HG02840 (cell line): ENCODE measurements at regions not wholly inside any gene's neighbourhood (a gene's known extent, or its start where the extent isn't known, plus 50 kb on each side); places are given as distances from the start of the nearest gene placed in this dataset.

Experiments
- ATAC-seq: cut with Tn5 transposase; IDR thresholded peaks from one replicate; pipeline ENCODE4 v1.9.1; 2021; ENCODE audit warnings: mild to moderate bottlenecking, moderate library complexity, moderate number of reproducible peaks; ENCODE audit not compliant: unreplicated experiment, low FRiP score

GRCh38 chr5:107268241-107268640 is 402.5 kb downstream of the EFNA5 start:
- ATAC-seq = no peak

DNA sequence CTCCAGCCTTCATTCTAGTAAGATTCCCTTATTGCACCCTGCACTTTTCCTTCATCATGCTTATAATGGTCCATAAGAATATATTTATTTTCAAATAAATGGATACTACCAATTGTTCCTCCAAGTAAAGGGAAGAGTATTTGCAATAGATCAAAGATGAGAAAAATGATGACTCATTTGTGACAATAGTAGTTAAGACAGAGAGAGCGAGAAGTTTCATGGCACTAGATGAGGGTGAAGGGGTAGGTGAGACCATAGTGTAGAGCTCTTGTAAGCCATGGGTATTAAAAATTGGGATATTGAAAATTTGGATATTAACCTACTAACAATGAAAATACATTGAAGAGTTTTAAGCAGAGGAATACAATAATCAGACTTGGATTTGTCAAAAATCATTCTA is 404.6 kb downstream of the EFNA5 start:
- no peak for ATAC-seq

DNA sequence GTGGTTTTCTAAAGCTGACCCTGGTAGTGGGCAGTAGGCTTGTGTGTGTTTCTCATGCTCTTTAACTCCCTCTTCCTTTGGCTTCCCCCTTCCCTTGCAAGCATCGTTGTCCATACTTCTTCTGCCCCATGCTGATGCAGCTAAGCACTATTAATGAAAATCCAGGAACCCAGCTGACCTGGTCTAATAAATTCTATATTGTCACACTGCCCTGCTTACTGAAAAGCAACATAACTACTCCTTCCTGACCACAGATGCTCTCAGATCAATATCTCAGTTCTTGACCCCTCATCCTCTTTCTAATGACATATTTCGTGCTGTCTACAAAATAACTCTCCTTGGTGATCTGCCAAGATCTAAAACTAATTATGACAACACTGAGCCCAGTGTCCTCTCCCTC is 405.5 kb downstream of the EFNA5 start:
- no peak for ATAC-seq

DNA sequence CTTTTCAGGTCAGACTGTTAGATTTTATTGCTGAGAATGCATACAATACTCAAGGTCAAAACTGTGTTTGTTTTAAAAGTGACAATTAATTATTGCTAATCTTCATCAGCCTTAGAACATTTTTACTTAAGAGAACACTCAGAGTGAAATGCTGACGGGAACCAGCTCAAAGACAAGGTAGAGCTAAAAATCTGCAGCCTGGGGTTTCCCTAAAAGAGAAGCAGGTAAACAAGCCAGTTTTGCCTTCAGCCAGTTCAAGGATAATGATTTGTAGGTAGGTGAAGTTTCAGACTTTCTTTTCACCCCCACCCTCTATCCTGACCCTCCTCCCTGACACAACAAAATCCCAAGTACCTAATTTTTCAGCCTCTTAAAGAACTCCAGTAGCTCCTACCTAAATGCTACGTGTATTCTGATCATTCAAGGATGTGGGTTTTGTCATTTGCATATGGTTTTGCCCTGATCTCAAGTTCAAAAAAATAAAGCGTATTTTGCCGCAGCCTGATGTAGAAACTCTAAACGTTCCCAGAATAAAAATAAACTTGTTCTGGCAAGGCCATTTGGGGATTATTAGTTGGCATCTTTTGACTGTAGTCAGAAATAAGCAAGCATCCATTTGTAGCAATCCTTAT is 407.2 kb downstream of the EFNA5 start:
- peak; percentile 86 for ATAC-seq

DNA sequence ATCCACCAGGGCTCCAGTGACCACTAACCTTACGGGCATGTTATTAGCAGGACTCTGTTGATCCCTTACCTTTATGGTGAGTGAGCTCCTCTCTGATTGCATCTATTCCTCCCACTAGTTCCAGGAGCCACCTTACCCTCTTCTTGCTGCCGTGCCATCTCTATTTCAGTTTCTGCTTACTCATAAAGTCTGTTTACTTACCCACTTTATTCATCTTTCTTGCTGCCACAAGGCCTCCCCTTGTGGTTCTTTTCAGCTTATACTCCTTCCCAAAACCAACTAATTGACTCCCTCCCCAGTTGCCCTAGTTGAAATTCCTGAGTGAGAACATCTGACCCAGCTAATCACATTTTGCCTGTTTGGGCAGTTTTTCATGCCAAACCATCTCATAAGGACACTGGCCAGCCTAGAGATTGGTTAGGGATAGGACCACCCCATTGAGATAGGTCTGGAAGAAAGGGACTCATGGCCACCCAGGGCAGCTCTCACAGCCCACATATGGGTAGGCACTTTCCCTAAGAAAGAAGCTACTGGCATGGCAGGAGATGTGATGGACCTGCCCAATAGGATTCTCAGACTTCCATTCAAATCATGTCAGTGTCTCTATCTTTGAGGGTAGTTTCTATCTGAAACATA is 412.7 kb downstream of the EFNA5 start:
- ATAC-seq = no peak

DNA sequence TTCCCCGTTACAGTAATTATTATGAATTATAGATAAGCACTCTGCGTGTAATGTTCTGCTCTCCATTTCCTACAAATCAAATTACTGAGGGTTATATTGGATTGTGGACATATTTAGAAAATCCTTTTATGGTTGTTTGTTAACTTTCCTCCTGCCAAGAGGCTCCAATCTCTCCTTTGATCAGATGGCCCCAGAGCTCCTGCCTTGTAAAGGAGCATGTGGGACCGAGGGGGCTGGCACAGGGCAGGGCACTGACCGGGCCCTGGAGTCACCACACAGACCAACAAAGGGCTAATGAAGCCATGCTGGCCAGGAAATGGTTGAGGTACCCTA is 415.9 kb downstream of the EFNA5 start:
- no peak for ATAC-seq

GRCh38 chr5:107254214-107254901 is 416.4 kb downstream of the EFNA5 start:
- no peak for ATAC-seq

DNA sequence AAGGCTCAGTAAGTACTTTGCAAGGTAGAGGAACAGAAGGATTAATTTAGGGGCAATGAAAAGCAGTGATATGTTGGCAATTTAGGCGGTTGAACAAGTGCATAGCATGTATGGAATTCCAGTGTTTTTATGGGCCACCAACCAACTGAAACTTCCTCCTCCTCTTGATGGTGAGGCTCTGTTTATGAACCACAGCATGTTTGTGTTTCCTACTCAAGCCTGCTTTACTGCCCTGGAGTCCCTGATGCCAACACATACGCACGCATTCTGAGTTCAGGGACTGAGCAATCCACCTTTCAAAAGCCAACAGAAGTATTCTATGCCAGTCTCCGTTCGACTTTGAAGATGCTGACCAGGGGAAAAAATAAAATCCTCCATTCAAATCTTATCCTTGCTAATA is 417.5 kb downstream of the EFNA5 start:
- no peak for ATAC-seq

DNA sequence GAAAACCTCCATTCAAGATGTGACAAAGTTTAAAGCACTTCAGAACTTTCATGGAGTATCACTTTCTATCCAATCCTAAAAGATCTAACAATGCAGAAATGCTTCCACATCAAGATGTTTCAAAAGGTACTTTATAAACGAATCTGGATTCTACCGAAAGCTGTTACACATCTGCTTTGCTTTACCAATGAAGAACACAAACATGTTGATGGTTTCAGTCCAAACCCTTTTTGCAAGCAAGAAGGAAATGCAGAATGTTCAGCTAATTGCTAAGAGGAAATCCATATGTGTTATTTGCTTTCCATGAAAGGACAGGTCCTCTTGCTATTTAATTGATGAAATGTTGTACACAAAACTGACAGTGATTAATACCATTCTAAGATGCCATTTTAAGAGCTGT is 419.6 kb downstream of the EFNA5 start:
- no peak for ATAC-seq

GRCh38 chr5:107248066-107248695 is 422.6 kb downstream of the EFNA5 start:
- ATAC-seq = no peak

- no peak for ATAC-seq
Measured at GRCh38 chr5:107247427-107247826, 423.3 kb downstream of the EFNA5 start.

- no peak for ATAC-seq
Measured at GRCh38 chr5:107243220-107243579, 427.5 kb downstream of the EFNA5 start.

- ATAC-seq = no peak
Measured at GRCh38 chr5:107242411-107243219, 428.1 kb downstream of the EFNA5 start.

DNA sequence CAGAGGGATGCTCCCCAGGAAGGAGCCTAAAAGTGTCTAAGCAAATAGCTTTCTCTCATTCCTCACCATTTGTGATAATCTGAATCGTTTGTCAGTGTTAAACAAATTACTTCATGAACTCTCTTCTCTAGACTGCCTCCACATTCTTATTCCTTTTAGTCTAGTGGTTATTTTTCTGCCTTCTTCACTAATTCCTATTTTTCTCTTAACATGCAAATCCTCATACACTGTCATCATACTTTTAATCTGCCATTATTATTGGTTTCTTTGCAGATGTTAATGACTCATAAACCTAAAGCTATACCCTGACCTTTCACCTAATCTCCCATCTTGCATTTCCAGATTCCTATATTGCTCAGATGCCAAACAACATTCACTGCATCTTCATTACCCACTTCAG is 428.9 kb downstream of the EFNA5 start:
- ATAC-seq = no peak

- no peak for ATAC-seq
Measured at GRCh38 chr5:107235167-107235566, 435.6 kb downstream of the EFNA5 start.

- no peak for ATAC-seq
Measured at GRCh38 chr5:107232788-107233187, 437.9 kb downstream of the EFNA5 start.

GRCh38 chr5:107232293-107232692 is 438.4 kb downstream of the EFNA5 start:
- ATAC-seq = no peak

GRCh38 chr5:107231191-107231590 is 439.5 kb downstream of the EFNA5 start:
- no peak for ATAC-seq

DNA sequence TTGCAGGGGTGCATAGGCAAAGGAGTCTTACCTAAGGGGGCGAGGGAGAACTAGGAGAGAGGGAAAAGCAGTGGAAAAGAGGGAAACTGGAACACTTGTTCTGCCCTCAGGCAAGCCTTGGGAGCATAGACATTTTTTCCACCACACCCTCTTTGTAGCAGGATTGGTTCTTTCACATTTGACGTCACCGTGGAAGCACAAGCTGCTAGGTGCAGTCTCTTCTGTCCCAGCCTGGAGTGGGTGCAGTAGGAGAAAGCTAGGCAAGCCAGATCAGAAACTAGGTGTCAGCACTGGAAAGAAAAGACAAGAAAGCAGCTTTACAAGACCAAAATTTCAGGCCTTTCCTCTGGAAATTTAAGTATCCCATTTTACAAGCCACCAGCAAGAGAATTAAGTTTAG is 440.4 kb downstream of the EFNA5 start:
- ATAC-seq = no peak

- no peak for ATAC-seq
Measured at GRCh38 chr5:107228226-107228625, 442.5 kb downstream of the EFNA5 start.

DNA sequence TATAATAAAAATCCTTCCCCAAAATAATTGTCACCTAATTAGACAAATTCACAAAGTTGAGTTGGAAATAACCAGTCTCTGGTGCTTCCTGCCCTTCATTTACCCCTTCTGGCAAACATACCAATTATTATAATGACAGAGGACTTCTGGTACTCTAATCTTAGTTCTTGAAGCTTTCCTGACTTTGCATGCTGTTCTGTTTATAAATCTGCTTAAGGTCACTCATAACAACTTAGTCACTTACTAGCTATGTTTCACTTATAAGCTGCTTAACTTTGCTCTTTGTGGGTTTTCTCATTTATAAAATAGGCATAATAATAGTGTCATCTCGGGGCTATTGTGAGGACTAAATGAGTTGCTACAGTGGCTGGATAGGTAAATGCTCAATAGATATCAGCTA is 446.5 kb downstream of the EFNA5 start:
- no peak for ATAC-seq
